GM21786 (cell line): ENCODE measurements at regions not wholly inside any gene's neighbourhood (a gene's known extent, or its start where the extent isn't known, plus 50 kb on each side); places are given as distances from the start of the nearest gene placed in this dataset.

Experiments used
- ATAC-seq: cut with Tn5 transposase; IDR thresholded peaks from one replicate; pipeline ENCODE4 v1.9.1; 2021; ENCODE audit not compliant: unreplicated experiment

DNA sequence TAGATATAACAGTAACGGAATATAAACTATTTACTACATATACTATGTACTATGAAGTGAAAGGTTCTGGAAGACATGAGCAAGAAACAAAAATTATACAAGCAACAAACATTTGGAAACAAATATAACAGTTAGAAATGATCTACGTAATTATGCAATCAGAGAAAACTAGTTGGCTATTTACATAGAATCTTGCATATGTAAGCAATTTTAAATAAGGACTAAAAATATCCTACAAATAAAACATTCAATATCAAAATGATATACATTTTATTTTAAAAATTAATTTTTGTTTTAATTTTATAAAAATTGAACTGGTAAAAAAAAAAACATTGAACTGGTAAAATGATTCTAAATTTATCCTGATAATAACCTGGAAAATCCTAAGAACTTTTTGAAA is 642.5 kb upstream of the PCDH10 start:
- no peak for ATAC-seq

DNA sequence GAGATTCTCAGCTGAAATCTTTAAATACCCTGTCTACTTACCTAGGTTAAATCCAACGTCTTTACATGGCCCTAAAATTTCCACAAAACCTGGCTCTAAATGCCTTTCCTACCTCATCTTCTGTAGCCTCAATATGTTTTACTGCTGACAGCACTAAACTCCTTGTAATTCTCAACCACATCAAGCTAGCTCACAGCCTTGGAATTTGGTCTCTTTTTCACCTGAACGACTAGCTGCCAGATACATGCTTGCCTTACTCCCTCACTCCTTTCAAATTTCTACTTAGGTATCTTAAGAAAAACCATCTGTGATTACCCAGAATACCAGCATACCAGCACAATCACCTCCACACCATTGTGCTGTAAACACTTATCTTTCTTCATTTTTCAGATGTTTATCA is 635.6 kb upstream of the PCDH10 start:
- ATAC-seq: no peak

DNA sequence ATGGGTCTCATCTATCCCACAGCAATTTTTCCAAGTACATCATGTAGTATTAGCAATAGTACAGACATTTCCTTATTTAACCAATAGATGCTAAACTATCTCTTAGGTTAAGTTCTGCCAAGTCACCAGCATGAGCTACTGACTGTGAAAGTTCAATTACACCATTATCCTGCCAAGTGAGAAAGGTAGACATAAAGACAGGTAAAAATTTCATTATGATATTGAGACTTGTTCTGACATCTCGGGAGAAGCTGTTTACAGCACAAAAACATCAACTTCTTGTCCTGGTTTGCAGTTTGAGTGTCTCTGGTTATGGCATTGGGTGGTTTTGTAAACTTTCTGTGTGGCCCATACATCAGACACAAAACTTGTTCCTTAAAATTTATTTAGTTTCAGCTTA is 622.4 kb upstream of the PCDH10 start:
- no peak for ATAC-seq

DNA sequence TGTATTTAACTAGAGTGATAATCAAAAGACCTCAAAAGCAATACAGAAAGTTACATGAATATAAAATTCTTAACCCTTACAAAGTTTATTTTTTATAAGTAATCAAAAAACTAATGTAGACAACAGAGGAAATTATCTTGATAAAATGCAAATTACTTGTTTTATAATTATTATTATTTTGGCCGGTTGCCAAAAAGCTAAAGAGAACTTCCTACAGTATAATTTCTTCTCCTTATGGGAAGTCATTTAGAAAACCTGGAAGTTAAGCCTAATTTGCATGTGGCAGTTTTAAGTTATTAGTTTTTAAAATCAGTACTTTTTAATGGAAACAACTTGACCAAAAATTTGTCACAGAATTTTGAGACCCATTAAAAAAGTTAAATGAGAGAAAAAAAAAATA is 621.3 kb upstream of the PCDH10 start:
- ATAC-seq: no peak

DNA sequence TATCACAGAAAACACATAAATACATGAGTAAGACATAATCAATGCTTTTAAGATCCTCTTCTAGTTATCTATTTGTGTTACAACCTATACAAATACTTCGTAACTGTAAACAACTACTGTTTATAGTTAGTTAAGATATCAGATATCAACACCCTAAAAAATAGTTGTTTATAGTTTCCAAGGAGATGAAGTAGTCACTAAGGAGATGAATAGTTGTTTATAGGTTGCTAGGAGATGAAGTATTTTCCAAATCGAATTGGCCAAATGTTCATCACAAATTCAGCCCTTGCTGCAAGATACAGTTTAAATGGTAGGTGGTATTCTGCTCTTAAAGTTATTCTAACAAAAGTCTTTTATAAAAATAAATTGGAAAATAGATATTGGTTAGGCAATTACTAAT is 618.2 kb upstream of the PCDH10 start:
- ATAC-seq: no peak

DNA sequence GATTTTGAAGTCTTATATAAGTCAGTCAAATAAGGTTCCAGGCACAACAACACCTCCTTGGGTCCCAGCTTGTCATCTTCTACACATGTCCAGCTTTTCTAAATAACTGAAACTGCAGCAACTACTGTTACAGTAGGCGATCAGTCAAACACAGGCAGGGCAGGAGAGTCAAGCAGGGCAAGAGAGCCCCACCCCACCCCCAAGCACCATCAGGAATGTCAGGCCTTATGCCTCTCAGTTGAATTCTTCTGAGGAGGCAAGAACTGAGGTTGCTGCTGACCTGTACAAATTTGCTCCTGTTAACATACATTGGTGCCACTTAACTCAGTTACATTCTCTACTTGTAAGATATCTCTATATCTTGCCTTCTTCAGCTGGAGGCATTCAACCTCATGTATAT is 608.8 kb upstream of the PCDH10 start:
- ATAC-seq: no peak

DNA sequence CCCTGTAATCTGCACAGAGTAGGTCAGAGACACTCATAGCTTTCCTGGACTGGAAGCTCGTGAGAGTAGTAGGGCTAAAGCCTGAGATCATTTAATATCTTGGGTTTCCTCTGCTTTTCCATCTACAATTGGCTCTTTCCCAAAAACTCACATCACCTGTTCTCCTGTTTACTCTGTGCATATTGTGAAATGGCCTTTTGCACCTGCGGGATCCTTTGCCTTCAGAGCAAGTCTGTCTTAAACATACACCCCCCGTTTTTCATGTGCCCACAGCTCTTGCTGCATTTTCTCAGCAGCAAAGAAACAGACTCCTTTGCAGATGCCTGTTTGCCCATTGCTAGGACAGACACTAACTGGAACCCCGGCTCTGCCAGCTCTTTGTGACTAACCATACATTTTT is 608.3 kb upstream of the PCDH10 start:
- ATAC-seq: no peak

DNA sequence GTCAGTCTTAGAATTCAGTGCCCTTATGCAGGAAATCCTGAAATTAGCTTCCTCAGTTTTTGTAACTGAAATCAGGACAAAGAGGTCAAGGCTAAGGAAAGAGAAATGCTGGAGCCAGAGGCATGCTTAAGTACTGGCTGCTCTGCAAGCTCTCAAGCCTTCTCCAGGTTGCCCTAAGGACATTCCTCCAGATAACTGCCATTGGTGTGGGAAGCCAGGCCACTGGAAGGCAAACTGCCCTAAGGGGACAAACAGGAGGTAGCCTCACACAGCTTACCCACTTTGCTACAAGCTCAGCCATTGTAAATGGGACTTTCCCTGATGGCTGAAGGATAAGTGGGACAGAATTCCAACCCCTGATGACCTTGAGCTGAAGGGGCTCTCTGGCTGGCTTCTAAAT is 606.9 kb upstream of the PCDH10 start:
- ATAC-seq: no peak

DNA sequence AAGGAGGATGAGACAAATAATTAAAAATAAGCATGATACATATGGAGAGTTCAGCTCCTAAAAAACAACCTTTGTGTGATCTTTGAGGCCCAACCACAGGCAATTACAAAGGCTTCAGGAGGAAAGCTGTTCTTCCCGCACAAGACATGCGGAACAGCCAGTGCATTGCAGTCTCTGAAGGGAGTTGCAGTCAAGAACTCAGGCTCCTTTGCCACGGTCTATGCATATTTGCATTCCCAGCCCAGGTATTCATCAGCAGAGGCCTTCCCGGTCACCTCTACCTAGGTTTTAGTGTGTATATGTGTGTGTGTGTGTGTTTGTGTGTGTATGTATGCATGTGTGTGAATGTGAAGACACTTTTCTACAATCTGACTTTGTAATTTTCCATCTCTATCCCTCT is 600.6 kb upstream of the PCDH10 start:
- no peak for ATAC-seq

DNA sequence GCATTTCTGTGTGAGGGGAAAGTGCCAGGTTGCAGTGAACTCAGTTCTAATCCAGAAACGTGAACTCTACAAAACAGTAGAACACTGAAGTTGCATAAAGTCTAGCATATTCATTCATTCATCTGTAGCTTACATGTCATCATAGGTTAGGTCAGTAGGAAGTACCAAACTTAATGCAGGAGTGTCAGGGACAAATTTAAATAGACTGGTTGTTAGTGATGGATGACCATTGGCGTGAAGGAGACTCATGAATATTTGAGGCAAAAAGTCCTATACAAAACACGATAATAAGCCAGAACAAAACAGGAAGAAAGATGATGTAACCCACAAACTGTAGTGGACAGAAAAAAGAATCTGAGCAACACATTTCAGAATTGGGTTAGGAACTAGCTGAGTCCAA is 592.8 kb upstream of the PCDH10 start:
- no peak for ATAC-seq

DNA sequence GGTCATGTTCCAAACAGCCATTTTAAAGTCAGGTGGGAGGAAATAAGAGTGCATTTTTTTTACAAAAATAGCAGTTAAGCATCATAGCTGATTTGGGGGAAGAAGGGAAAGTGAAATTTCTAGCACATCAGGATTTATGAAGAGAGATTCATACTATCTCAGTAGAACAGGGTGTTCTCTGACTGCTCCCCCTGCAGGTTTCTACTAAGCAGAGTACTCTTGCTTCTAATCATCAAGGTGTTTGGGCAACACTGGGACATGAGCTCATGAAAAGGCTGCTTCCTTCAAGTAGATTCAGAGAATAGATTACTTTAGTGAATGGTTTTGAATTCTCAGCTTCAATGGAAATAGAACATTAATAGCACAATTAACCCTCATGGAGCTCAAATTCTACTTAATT is 591.4 kb upstream of the PCDH10 start:
- ATAC-seq: no peak

DNA sequence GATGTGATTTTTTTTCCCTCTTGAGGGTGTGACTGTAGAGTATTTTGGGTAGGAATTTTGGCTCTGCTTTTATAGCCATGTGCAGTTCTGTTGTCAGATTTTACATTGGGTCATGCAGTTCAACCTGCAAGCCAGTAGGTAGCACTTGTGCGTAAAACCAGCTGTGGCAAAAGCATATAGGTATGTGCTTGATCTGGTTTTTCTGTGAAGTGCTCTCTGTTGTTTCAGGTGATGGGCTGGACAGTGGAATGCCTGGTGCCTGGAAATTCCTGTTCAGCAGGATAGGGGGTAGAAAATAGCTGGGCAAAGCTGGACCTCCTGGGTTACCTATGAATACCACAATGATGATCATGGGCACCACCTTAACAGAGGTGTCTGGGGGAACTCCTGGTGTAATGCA is 584.2 kb upstream of the PCDH10 start:
- ATAC-seq: no peak

DNA sequence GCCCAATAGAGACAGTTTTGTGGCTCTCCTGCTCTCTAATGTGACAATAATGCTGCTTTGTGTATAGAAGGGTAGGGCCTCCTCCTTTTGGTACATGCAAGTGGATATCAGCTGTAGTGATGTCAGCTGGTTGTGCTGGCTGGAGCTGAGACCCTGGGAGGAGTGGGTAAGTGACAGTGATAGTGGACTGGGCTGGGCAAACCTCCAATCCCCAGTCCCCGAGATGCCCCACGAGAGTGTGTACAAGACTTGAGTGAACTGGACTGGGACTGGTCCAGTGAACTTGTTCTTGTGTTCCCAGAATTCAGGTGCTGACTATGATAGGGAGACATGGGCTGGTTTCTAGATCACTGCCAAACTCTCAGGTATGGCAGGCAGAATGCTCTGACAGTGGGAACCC is 583.6 kb upstream of the PCDH10 start:
- no peak for ATAC-seq

DNA sequence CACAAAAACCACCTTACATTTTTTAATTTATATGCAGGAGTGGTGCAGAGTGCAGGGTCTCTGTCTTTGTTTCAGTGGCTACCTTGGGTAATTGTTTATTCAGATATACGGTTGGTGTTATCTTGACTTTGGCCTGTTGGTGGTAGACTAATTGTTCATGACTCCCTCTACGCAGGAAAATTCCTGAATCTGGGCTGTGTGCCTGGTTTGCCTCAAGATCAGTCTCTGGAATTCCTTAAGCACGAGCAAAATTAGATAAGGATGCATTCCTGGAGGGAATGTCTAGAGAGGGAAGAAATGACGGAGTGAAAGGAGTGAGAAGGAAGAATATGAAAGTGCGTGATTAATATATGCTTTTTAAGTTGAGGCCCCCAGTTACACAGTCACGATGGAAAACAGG is 576.9 kb upstream of the PCDH10 start:
- ATAC-seq: no peak

DNA sequence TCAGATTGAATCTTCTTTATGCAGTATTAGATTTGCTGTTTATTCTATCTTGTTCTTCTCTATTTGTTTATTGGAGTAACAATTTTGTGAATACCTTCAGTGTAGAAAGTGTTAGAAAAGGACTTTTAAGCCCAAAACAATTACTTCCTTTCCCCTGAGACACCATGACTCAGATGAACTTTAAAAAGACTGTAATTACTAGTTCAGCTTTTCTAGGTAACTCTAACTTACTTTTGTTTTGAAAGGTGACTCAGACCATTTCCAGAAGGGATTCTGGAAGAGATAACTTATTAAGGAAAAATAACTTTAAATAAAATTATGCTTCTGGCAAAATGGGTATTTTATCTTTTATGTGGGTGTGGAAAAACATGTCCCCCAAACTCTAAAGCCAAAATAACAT is 561.5 kb upstream of the PCDH10 start:
- no peak for ATAC-seq

DNA sequence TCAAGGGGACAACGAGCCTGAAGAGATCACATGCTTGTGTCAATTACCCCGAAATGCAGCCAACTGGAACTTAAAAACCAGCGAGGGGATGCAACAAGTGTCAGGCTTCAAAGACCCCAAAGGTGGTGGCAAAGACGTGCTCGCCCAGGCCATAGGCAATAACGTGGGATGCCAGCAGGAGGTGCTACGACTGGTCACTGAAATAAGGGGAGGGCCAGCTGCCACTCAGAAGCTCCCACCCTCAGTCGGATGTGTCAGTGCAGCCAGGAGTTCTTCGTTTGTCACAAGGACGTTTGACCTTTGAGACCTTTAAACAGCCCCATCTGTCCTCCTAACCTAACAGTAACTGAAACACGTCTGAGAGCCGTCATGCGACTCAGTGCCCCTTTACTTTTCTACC is 556.8 kb upstream of the PCDH10 start:
- no peak for ATAC-seq

DNA sequence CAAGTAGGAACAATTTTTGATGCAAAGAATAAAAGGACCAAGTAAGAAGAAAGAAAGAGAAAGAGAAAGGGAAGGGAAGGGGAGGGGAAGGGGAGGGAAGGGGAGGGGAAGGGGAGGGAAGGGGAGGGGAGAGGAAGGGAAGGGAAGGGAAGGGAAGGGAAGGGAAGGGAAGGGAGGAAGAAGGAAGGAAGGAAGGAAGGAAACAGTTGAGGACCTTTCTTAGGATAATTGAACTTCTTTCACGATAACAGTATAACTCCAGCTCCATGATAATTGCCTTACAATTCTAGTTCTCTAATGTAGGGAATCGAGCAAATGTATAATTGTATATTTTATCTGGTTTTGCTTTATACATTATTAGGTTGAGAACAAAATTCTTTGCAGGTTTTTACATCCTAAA is 556.2 kb upstream of the PCDH10 start:
- no peak for ATAC-seq

DNA sequence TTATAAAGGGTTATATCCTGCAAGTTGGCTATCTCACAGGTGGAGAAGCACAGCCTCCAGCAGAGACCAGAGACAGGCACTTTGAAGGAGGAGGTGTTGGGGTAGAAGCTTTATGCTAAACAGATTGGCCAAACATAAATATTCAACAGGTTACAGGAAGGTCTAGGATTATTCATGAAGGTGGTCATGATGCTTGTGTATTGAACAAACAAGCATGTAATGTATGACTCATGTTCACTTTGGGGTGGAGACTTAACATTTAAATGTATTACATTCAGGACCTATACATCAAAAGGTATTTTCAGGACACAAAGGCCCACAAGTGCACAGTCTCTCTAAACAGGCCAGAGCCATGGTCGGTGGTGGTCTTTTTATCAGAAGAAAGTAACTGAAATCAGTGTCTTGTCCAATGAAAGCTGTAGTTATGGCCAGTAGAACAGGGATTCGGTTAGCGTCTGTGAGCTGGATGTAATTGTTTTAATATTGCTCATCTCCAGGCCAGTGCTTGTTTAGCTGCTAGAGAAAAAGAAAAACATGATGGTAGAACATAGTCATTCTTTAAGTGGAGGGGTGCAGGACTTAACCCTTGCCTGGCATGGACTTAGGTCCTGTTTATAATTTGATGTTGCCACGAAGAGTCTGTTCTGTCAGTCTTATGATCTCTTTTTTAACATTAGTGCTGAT is 555.2 kb upstream of the PCDH10 start:
- ATAC-seq: no peak

DNA sequence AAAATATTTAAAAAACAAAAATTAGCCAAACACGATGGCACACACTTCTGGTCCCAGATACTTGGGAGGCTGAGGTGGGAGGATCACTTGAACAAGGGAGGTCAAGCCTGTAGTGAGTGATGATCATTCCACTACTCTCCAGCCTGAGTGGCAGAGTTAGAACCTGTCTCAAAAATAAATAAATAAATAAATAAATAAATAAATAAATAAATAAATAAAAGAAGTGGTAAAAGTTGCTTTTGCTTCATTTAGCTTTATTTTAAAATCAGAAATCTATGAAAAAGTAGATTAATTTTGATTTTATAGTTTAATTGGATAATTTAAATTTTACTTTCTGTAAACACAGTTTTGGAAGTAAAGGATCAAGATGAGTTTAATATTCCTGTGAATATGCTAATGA is 552.9 kb upstream of the PCDH10 start:
- ATAC-seq: no peak

DNA sequence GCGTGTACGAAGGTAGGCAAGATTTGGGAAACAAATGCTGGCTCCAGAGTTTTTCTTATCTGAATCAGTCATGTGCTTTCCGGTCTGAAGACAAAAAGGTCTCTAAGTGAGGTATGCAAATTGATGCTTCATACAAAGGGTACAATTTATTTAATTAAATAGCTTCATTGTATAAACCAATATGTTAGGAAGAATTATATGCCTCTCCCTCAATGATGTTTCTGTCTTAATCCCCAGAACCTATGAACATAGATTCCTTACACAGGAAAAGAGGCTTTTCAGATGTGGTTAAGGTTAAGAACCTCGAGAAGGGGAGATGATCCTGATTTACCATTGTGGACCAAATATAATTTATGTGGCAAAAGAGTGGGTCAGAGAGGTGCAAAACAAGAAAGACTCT is 543.5 kb upstream of the PCDH10 start:
- ATAC-seq: no peak

DNA sequence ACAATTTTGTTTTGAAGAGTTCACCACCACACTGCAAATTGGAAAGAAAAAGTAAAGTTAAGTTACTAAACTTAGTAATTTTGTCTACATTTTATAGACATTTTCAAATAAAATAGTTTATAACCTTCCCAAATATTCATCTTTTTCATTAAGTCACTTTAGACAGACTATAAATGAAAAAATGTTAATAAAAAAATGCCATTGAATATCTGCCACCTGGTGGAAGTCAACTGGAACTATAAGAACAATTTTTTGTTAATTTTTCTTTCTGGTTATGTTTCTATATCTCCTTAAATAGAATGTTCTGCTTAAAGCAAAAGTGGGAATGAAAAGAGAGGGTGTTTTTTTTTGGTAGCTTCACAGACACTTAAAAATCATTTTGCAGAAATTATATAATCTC is 534.4 kb upstream of the PCDH10 start:
- ATAC-seq: no peak

DNA sequence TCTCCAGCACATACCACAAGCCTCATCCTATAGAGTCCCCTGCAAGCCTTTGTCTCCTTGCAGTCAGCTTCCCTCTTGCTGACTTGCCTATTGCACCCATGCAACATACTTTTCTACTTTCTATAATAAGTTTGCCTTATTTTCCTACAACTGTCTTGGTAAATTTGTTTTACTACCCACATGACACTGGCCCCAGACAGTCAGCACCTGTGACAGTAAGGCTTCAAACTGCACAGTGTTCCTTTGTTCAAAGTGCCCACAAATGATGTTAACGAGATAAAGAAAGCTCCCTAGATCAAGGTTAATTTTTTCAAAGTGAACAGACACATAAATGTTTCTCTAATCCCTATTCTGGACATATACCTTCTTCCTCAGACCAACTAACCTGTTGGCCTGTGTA is 529.1 kb upstream of the PCDH10 start:
- ATAC-seq: no peak

DNA sequence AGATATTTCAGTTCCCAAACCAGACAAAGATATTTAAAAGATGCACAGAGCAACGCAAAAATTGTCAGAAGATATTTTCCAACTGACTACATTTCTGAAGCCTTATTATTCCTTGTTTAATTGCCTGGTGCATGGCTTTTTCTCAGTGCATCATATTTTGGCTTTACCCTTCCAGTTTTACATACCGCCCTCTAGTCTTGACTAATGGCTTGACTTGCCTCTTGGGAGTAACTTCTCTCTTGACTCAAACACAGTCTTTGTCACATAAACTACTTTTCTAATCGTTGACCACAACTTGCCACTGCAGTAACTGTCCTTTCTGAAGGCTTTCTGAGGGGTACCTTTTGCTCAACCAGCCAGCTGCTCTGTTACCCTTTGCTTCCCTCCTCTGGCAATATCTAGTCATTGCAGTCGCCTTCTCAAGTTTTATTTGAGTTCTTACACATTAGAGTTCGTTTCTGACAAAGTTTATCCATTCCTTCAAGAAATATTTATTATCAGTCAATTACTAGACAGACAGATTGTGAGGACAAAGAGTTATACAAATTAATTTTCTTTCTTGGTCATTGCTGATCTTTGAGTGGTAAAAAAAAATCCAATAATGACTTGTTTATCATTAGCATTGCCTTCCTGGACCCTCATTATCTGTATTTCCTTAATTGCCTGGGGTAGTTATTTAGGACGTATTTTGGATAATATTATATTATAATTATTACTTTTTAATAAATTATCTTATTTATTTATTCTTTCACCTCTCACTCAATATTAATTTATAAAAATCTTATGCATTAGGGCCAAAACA is 506.9 kb upstream of the PCDH10 start:
- ATAC-seq: no peak
